AG09319 (cell line): ENCODE measurements at regions not wholly inside any gene's neighbourhood (a gene's known extent, or its start where the extent isn't known, plus 50 kb on each side); places are given as distances from the start of the nearest gene placed in this dataset.

Source experiments
- DNase-seq: peaks from one replicate; pipeline ENCODE4 v3.0.0-alpha.2; 2010; ENCODE audit warnings: low read depth; ENCODE audit errors: extremely low read depth
- CTCF ChIP-seq: IDR thresholded peaks from 2 replicates; pipeline ENCODE4 v1.5.1; 2011; ENCODE audit warnings: low read depth, mild to moderate bottlenecking, inconsistent platforms, low read length, moderate library complexity

- peak; percentile 45 for TF ChIP-seq CTCF
- peak; percentile 27 for DNase-seq
Observed at GRCh38 chr12:126369487-126370463, 1304.5 kb downstream of the AACS start.

- DNase-seq: no peak
- no peak for TF ChIP-seq CTCF
Observed at GRCh38 chr12:126383506-126383905, 1318.3 kb downstream of the AACS start.

GRCh38 chr12:126384026-126384564, 1318.9 kb downstream of the AACS start:
- TF ChIP-seq CTCF: no peak
- DNase-seq: no peak

GRCh38 chr12:126385785-126386184, 1320.5 kb downstream of the AACS start:
- no peak for TF ChIP-seq CTCF
- peak; percentile 56 for DNase-seq

- TF ChIP-seq CTCF: no peak
- peak; percentile 96 for DNase-seq
Observed at GRCh38 chr12:126389220-126389841, 1324.1 kb downstream of the AACS start.

GRCh38 chr12:126389961-126390360, 1324.7 kb downstream of the AACS start:
- peak; percentile 61 for DNase-seq
- TF ChIP-seq CTCF: no peak
